ENCODE measurements at regions not wholly inside any gene's neighbourhood (a gene's known extent, or its start where the extent isn't known, plus 50 kb on each side); places are given as distances from the start of the nearest gene placed in this dataset.

GRCh38 chr5:160493806-160494338 lies 72.2 kb downstream of the PTTG1 start:
- no peak overlapping the region for H3K27ac ChIP-seq
- no peak for DNase-seq
- H3K27me3 ChIP-seq, result peaks cover 0 to 13% (median 0%) of the 10 kb centered on the region in 3 donors
- TF ChIP-seq CTCF (IDR thresholded peaks at IDR 0.05) (no peak), POLR2AphosphoS5 (IDR thresholded peaks at IDR 0.05) (no peak), EP300 (IDR thresholded peaks at IDR 0.05) (no peak), POLR2A (IDR thresholded peaks at IDR 0.05) (no peak)
- H3K36me3 ChIP-seq, result no peaks in the 10 kb centered on the region
- WGBS, 5 donors, result 45 to 61% (median 56%) methylated on average over 2 of the region's 2 CpGs
- no peaks in the 10 kb centered on the region for H3K4me1 ChIP-seq
- H3K9me3 ChIP-seq, result no peaks in the 10 kb centered on the region
- intact Hi-C loops (cut with DNase I; ENCODE audit: low total_unique reads), result no loop called here
- H3K4me3 ChIP-seq, result no peak overlapping the region

GRCh38 chr5:160494451-160494850 lies 72.8 kb downstream of the PTTG1 start:
- no peak for DNase-seq
- peaks cover 0 to 13% (median 0%) of the 10 kb centered on the region in 3 donors for H3K27me3 ChIP-seq
- H3K27ac ChIP-seq, result no peak overlapping the region
- WGBS, 5 donors, result 67 to 80% (median 74%) methylated on average over 4 of the region's 4 CpGs
- no peaks in the 10 kb centered on the region for H3K4me1 ChIP-seq
- H3K36me3 ChIP-seq, result no peaks in the 10 kb centered on the region
- H3K4me3 ChIP-seq, result no peak overlapping the region
- intact Hi-C loops (cut with DNase I; ENCODE audit: low total_unique reads), result no loop called here
- no peak for TF ChIP-seq POLR2AphosphoS5 (IDR thresholded peaks at IDR 0.05)
- TF ChIP-seq CTCF (IDR thresholded peaks at IDR 0.05), result no peak
- TF ChIP-seq EP300 (IDR thresholded peaks at IDR 0.05), result no peak
- H3K9me3 ChIP-seq, result no peaks in the 10 kb centered on the region

DNA sequence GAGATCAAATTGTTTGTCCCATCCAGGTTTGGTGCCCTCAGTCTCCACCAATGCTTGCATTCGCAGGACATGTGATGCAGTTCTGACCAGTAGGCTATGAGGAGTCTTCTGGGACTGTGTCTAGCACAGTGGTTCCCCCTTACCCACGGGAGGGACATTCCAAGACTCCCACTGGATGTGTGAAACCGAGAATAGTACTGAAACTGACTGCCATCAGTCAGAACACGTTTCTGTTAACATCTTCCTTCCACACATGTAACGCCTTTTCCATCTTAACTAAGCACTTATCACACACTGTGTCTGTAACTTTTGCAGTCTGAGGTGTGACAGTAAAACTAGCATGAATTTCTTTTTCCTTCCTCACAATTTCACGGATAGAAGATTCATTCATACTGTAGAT lies 74.7 kb downstream of the PTTG1 start:
- Histone ChIP-seq H3K36me3 (no peaks in the 10 kb centered on the region), H3K27ac (no peak overlapping the region), H3K9me3 (no peaks in the 10 kb centered on the region), H3K4me1 (no peaks in the 10 kb centered on the region), H3K27me3 (peaks cover 0 to 13% (median 0%) of the 10 kb centered on the region in 3 donors), H3K4me3 (no peak overlapping the region)
- 62 to 78% (median 75%) methylated on average over 6 of the region's 6 CpGs for WGBS, 5 donors
- intact Hi-C loops (cut with DNase I; ENCODE audit: low total_unique reads), result no loop called here
- TF ChIP-seq POLR2A (IDR thresholded peaks at IDR 0.05), result no peak
- no peak for TF ChIP-seq EP300 (IDR thresholded peaks at IDR 0.05)
- no peak for TF ChIP-seq CTCF (IDR thresholded peaks at IDR 0.05)
- TF ChIP-seq POLR2AphosphoS5 (IDR thresholded peaks at IDR 0.05), result no peak
- DNase-seq, result no peak

DNA sequence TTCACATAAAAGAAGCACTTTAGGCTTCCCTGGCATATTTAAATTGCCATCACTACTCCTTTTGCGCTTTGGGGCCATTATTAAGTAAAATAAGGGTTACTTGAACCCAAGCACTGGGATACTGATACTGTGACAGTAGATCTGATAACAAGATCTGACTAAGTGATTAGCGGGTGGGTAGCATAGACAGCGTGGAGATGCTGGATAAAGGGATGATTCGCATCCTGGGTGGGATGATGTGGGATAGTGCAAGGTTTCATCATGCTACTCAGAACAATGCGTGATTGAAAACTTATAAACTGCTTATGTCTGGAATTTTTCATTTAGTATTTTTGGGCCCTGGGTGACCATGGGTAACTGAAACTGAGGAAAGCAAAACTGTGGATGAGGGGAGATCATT lies 75.1 kb downstream of the PTTG1 start:
- H3K27me3 ChIP-seq, result peaks cover 0 to 9% (median 0%) of the 10 kb centered on the region in 3 donors
- TF ChIP-seq POLR2AphosphoS5 (IDR thresholded peaks at IDR 0.05) (no peak), EP300 (IDR thresholded peaks at IDR 0.05) (no peak), CTCF (IDR thresholded peaks at IDR 0.05) (no peak), POLR2A (IDR thresholded peaks at IDR 0.05) (no peak)
- intact Hi-C loops (cut with DNase I; ENCODE audit: low total_unique reads), result no loop called here
- DNase-seq, result no peak
- H3K9me3 ChIP-seq, result no peaks in the 10 kb centered on the region
- H3K36me3 ChIP-seq, result no peaks in the 10 kb centered on the region
- no peak overlapping the region for H3K4me3 ChIP-seq
- no peak overlapping the region for H3K27ac ChIP-seq
- 91 to 94% (median 93%) methylated on average over 5 of the region's 5 CpGs for WGBS, 5 donors
- no peaks in the 10 kb centered on the region for H3K4me1 ChIP-seq
